ENCODE measurements at regions not wholly inside any gene's neighbourhood (a gene's known extent, or its start where the extent isn't known, plus 50 kb on each side); places are given as distances from the start of the nearest gene placed in this dataset.

- DNase-seq, result no peak
These were observed 160.9 kb upstream of the SLCO3A1 start for GRCh38 chr15:91692596-91692995.

DNA sequence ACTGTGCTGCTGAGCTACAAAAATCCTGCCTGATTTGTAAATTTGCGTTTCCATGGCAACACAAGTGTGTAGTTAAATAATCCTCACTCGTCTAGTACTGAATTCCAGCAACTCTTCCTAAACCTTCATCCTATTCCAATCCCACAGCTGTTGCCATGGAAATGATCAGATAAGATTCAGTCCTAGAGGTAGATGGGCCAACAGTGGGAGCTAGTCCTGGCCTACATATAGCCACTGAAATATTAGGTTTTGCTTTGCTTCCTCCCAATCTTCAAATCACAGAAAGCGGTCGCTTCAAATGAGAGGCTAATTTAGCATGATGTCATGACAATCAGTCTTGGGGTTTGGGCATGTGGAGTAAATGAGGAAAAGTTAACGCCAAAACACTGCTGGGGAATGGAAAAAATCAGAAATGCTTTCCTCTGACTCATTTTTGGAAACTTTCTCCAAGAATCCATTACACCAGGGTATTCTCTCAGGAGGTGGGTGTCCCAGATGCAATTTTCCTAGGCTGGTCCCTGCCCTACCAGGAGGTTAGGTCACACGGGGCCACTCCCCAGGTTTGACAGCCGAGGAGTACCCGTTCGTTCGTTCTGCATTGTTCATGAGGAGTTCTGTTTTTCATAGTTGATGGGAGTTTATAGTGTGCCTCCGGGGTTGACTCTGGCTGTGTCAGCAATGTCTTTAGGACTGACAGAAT, 159.2 kb upstream of the SLCO3A1 start:
- DNase-seq, result no peak

- DNase-seq, result no peak
These were observed 158.7 kb upstream of the SLCO3A1 start for GRCh38 chr15:91694831-91695210.

- no peak for DNase-seq
These were observed 157.7 kb upstream of the SLCO3A1 start for GRCh38 chr15:91695799-91696198.

GRCh38 chr15:91696981-91697380, 156.5 kb upstream of the SLCO3A1 start:
- no peak for DNase-seq

GRCh38 chr15:91698241-91698640, 155.3 kb upstream of the SLCO3A1 start:
- DNase-seq, result no peak

GRCh38 chr15:91699741-91700140, 153.8 kb upstream of the SLCO3A1 start:
- DNase-seq, result no peak

- DNase-seq, result no peak
These were observed 150.2 kb upstream of the SLCO3A1 start for GRCh38 chr15:91703274-91703673.

DNA sequence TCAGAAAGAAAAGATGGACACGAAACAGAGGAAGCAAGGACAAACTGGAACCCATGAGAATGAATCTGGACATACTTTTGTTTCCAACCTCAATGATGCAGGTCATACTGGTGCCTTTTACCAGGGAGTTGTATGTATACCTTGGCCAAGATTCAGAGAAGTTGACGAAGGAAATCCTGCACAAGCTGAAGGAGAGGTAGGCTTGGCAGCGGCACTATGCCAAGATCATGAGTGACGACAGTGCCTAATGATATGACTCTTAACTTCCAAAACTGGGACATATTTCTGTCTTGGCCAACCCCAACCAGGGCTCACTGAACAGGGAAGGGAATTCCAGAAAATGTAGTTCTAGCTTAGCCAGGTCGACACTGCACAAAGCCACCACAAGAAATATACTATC, 149.2 kb upstream of the SLCO3A1 start:
- DNase-seq, result no peak

GRCh38 chr15:91706322-91707032, 147.0 kb upstream of the SLCO3A1 start:
- DNase-seq, result no peak

DNA sequence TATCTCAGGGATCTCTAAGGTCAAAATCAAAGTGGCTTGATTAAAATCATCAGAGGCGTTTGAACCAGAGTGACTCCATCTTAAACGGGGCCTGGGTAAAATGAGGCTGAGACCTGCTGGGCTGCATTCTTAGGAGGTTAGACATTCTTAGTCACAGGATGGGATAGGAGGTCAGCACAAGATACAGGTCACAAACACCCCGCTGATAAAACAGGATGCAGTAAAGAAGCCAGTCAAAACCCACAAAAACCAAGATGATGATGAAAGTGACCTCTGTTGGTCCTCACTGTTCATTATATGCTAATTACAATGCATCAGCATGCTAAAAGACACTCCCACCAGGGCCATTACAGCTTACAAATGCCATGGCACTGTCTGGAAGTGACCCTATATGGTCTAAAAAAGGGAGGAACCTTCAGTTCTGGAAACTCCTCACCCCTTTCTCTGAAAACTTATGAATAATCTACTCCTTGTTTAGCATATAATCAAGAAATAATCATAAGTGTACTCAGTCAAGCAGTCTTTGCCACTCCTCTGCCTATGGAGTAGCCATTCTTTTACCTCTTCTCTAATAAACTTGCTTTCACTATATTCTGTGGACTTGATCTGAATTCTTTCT, 143.3 kb upstream of the SLCO3A1 start:
- no peak for DNase-seq

DNA sequence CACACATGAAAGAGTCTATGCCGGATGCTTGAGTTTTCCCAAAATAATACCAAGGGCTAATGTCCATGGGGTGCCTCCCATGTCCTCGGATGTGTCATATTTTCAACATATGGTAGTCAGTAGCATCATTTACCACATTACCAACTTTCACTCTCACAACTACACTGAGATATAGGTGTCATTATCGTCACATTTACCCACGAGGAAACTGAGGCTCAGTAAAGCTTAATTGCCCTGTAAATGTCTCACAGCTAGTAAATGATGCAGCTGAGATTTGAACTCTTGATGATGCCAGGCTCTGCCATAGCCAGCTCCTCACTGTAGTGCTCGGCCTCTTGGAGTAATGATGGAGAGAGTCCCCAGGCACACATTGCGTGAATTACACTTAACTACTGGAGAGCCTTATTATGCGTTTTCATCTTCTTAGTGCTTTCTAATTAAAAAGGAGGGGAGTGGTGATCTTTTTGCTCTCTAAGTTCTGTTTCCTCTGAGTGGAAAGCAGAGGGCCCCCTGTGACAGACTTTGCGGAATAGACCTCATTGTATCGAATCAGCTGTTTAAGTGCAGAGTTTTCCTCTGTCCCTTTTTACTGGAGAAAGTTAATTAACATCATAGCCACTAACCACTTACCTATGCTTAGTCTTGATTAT, 142.0 kb upstream of the SLCO3A1 start:
- no peak for DNase-seq

DNA sequence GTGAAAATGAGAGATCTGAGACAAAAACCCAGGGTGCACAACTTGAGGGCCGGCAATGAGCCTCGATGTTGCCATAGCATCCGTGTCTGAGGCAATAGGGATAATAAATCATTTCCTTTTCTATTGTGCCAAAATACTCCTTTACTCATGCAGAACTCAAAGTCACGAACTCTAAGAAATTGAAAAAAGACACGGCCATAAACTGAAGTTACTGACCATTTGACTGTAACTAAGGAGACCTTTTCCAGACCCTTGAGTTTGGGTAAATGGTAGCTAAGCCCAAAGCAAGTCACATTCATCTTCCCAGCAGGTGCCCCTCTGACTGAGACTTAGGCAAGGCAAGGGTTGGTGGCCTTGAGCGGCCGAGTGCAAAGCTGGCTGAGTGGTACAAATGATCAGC, 141.2 kb upstream of the SLCO3A1 start:
- DNase-seq, result no peak

GRCh38 chr15:91716536-91716935, 137.0 kb upstream of the SLCO3A1 start:
- no peak for DNase-seq

- no peak for DNase-seq
These were observed 135.7 kb upstream of the SLCO3A1 start for GRCh38 chr15:91717811-91718210.

DNA sequence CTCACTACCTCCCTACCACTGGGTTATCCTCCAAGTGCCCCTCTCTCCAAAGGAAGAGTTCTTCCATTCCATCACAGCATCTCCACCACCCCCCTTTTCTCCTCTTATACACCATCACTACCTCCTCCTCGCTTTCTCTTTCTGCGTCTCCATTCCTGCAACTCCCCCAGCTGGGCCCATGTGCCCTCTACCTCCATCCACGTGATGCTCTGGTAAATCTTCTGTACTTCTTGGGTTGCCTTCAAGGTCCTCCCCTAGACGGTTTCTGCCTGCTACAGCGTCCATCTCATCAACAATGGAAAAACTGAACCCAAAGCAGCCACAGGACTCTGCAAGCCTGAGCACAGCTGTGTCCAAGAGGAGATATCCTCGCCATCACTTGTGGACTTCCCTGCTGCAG, 129.5 kb upstream of the SLCO3A1 start:
- DNase-seq, result no peak

GRCh38 chr15:91733661-91734060, 119.8 kb upstream of the SLCO3A1 start:
- no peak for DNase-seq

DNA sequence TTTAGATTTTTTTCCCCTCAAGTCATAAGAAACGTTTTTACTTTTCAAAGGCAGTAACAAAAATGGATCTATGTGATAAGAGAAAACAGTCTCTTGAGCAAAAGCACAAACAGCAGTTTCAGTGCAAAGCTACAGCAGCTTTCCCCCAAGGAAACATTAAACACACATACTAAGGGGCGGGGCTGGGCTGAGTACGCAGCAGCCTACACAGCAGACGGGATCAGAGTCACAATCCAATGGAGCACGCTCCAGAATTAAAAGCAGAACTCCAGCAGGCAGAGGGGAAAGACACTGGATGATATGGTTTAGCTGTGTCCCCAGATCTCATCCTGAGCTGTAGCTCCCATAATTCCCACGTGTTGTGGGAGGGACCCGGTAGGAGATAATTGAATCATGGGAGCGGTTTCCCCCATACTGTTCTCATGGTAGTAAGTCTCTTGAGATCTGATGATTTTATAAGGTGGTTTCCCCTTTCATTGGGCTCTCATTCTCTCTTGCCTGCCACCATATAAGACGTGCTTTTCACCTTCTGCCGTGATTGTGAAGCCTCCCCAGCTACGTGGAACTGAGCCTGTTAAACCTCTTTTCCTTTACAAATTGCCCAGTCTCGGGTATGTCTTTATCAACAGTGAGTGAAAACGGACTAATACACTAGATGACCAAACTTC, 116.2 kb upstream of the SLCO3A1 start:
- no peak for DNase-seq

GRCh38 chr15:91741986-91742385, 111.5 kb upstream of the SLCO3A1 start:
- no peak for DNase-seq

- DNase-seq, result no peak
These were observed 101.9 kb upstream of the SLCO3A1 start for GRCh38 chr15:91751611-91752010.

GRCh38 chr15:91752081-91752785, 101.3 kb upstream of the SLCO3A1 start:
- no peak for DNase-seq

- no peak for DNase-seq
These were observed 93.9 kb upstream of the SLCO3A1 start for GRCh38 chr15:91759560-91759959.

GRCh38 chr15:91765660-91766059, 87.8 kb upstream of the SLCO3A1 start:
- no peak for DNase-seq

All from cerebellar nuclear complex (tissue), 1 donor.